ENCODE measurements at regions not wholly inside any gene's neighbourhood (a gene's known extent, or its start where the extent isn't known, plus 50 kb on each side); places are given as distances from the start of the nearest gene placed in this dataset.
"Not testable (repeated sequence)": the region's sequence is repeated elsewhere in the genome, so short reads cannot be mapped to it uniquely, and the experiment has no call there.

DNA sequence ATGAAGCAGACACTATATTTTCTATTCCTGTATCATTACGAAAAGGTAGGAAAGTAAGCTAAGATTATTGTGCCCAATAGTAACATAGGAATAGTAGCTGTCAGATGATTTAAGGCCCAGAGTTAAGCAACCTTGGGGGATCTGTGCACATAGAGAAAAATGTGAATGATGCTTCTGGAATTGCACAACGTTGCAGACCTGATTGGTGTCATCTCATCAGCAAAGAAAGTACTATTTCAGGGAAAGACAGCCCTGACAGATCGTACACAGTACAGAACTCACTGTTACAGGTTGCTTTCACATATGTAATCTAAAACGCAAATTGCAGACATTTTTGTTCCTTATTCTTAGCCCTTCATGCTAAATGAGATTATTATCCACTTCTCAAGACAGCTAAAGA lies 535.9 kb downstream of the TRIB2 start:
- no peak for DNase-seq

DNA sequence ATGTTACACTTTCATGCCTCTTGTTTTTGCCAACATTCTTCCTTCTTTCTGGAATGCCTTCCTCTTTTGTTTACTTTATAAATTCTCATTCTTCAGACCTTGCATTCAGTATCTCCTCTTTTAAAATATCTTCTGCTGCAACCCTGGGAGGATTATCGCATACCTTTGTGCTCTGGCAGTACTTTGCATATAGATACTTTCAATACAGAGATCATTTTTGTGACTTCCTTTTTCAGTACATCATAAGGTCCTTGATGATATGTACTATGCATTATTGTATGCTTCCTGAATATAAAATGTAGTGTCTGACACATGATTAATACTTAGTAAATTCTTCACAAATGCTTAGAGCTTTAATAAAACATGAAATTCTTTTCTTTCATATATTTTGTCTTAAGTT lies 538.7 kb downstream of the TRIB2 start:
- DNase-seq, result no peak

DNA sequence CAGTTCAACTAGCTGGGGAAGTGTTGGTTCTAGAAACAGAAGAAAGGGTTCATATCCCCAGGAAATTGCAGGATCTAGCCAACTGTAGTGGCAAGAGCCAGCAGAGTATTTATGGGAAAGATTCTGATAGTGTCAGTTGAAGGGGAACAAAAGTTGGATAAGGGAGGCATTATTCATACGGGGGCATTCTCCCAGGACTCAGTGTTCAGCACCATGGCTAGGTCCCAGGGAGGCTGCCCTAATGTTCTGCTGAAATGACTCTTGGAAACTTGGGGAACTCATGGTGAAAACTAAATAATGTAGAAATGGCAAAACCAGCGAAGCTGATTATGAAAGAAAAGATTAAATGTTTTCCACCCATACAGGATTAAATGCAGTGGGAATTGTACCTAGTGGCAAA lies 543.7 kb downstream of the TRIB2 start:
- no peak for DNase-seq

DNA sequence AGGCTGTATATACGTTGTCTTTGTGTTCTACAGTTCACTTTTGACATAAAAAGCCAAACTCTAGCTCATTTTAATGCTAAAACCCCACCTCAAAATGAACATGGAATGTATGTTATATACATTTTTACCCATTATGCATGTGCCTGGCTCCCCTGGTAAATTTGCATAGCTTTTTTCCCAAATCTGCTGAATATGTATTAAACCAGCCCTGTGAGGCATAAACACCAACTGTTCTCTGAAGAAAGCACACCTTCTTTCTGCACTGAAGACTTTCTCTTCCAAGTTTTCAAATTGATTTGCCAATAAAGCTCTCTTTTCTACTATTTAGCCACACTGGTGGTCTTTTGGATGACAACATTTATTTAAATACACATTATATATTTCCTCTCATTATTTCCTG lies 549.4 kb downstream of the TRIB2 start:
- no peak for DNase-seq

DNA sequence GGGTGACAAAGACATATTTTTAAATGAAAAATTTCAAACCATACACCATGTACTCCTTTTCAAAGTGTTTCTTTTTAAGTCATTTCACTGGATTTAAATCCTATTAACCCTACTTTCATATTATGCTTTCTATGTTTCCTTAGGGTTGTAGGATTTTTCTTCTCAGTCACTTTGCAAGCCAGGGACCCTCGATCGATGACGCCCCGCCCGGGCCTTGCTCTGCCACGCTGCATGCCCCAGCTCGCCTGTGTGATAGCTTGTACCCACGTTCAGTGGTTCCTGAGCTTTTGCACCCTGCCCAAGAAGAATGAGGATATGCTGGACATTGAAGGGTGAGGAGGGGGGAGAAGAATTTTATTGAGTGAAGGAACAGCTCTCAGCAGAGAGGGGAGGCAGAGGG lies 568.0 kb downstream of the TRIB2 start:
- DNase-seq, result no peak

DNA sequence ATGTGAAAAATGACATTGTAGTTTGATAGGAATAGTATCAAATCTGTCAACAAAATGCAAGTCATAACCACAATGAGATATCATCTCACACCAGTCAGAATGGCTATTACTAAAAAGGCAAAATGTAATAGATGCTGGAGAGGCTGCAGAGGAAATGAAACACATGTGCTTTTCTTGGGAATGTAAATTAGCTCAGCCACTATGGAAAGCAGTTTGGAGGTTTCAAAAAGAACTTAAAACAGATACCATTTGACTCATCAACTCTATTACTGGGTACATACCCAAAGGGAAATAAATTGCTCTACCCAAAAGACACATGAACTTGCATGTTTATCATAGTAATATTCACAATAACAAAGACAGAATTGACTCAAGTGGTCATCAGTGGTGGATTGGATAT lies 572.6 kb downstream of the TRIB2 start:
- no peak for DNase-seq

DNA sequence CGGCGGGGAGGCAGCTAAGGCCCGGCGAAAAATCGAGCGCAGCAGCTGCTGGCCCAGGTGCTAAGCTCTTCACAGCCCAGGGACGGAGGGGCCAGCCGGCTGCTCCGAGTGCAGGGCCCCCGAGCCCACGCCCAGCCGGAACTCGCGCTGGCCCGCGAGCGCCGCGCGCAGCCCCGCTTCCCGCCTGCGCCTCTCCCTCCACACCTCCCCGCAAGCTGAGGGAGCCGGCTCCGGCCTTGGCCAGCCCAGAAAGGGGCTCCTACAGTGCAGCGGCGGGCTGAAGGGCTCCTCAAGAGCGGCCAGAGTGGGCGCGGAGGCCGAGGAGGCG lies 591.7 kb downstream of the TRIB2 start:
- DNase-seq, result not testable (repeated sequence)

DNA sequence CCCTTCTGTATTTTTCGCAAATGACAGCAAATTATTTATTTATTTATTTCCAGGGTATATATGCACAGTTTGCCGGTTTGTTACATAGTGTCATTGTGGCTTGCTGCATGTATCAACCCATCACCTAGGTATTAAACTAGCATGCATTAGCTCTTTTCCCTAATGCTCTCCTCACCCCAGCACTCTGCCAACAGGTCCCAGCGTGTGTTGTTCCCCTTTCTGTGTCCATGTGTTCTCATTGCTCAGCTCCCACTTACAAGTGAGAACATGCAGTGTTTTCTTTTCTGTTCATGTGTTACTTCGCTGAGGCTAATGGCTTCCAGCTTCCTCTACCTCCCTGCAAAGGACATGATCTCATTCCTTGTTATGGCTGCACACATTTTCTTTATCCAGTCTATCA lies 592.3 kb downstream of the TRIB2 start:
- no peak for DNase-seq

DNA sequence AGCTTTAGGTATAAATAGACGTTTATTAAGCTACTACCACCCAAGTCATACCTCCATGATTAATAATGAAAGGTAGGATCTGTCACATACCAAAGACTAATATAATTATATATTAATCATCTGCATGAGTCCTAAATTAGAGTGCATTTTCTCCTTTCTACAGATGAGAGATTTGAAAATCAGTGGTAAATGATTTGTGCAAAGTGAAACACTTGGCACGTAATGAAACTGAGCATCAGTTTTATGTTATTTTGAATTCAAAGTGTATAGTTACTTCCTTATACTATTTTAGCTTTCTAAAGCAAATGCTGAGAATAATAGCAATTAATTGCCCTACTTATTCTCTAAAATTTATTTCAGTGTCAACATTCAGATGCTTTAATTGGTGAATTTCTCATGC lies 615.3 kb downstream of the TRIB2 start:
- DNase-seq, result no peak

DNA sequence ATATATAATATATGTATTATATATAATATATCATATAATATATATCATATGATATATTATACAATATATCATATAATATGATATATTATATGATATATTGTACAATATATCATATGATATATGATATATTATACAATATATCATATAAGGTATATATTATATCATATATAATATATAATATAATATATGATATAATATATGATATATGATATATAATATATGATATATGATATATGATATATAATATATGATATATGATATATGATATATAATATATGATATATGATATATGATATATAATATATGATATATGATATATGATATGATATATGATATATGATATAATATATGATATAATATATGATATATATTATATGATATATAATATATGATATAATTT lies 617.3 kb downstream of the TRIB2 start:
- not testable (repeated sequence) for DNase-seq

DNA sequence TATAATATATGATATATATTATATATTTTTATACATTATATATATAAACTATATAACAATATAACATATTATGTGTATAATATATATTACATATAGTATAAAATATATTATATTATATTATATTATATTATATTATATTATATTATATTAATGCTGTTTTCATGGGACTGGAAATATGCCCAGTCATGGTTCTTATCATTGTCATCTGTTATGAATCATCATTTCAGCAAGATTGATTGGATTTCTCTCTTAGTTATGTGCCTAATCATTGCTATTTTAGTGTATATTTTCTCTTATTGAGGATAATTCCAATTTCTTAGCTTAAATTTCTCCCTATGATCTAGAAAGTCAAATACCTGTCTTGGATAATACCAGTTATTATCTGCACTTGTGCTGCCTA lies 617.8 kb downstream of the TRIB2 start:
- no peak for DNase-seq

DNA sequence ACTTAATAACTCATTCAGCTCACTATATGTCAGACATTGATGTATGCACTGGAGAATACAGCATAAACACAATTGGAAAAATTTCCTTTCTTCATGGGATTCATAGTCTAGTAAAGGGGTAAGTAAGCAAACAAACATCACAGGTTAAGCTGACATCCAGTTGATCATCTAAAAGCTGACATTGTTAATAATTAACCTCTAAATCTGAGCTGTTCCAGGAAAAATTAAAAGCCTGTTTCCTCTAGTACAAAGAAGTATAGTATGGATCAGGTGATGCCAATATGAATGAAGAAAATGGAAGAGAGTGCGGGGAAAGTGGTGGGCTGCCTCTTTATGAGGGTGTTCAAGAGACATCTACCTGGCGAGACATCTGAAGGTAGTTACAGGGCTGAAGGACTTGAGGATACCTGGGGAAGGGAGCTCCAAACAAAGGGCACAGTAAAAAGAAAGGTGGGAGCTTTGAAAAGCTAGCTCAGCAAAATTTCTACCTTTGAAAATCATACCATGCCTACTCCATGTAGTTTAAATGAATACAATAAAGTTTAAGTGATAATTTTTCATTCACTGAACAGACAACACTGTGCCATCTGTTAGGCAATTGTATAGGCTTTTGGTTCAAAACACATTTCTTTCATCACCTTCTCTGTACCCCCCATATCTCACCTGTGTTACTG lies 619.3 kb downstream of the TRIB2 start:
- no peak for DNase-seq

DNA sequence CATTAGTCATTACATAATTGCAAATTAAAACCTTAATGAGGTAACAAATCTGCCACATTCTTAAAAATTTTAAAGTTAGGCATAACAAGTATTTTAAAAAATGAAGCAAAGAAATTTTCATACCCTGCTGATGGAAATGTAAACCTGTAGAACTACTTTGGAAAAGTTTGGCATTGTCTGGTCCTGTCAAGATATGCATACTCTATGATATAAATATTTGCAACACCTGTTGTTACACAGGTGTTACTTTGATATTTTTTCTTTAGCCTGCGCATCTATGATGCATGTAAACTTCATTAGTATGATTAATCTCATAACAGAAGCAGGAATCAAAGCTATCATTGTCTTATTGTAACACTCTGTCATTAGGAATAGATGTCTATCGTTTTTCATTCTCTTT lies 634.3 kb downstream of the TRIB2 start:
- DNase-seq, result no peak

DNA sequence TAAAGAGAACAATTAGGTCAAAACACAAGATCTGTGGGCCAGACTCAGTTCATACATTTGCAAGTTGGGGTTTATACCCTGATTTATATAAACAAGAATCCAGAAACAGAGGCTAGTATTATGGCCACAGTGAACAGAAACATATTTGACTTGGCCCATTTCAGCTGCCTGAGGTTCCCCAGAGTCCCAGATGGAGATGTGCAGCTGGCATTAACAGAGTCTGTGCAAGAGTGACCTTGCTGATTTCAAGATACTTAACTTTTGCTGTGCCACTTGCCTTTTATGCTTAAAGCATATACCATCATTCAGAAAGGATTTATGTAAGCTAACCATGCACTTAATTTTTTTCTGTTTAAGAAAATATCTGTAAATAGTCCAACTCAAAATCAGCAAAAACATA lies 636.3 kb downstream of the TRIB2 start:
- no peak for DNase-seq

DNA sequence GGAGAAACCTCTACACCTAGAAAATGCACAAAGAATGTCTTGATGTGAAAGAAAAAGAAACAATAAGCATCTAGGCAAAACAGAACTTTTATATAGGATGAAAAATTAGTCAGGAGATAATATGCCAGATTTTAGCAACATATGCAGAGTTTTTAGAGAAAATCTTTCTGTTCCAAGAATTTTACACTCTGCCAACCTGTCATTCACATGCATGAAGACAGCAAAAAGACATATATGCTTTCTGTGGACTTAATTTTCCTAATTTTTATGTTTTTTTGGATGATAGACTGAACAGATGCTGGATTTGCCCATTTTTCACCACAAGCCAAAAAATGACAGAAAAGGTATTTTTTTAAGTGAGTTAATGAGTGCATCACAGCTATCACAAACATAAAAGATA lies 637.3 kb downstream of the TRIB2 start:
- no peak for DNase-seq

DNA sequence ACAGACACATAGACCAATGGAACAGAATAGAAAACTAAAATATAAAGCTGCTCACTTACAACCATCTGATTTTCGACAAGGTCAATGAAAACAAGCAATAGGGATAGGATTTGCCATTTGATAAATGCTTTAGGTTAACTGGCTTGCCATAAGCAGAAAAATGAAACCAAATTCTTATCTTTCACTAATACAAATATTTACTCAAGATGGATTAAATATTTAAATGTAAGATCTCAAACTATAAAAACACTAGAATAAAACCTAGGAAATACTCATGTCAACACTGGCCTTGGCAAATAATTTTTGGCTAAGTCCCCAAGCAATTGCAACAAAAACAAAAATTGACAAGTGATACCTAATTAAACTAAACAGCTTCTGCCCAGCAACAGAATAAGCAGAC lies 665.2 kb downstream of the TRIB2 start:
- DNase-seq, result not testable (repeated sequence)

DNA sequence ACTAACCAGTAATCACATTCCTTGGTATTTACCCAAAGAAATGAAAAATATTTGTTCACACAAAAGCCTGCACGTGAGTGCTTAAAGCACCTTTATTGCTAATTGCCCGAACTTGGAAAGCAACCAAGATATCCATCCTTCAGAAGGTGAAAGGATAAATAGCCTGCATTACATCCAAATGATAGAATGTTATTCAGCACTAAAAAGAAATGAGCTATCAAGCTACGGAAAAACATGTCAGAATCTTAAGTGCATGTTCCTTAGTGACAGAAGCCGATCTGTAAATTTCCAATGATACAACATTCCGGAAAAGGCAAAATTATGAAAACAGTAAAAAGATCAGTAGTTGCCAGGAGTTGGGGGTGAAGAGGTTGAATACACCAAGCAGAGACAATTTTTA lies 672.4 kb downstream of the TRIB2 start:
- DNase-seq, result not testable (repeated sequence)

DNA sequence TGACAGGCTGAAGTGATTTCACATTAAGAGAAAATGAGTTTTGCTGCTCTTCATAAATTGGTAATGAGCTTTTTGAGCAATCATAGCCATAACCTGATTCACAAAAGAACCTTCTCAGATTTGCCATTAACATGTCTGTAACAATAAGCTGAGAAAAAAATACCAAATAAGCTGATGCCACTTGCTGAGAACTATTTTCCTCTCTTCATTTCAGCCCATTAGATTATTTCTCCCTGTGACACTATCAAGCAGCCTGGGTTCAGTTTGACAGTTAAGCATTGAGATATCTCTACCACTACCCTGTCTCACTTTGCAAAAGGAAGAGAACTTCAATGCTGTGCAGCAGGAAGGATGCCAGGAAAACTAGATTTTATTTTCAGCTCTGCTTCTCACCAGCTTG lies 673.9 kb downstream of the TRIB2 start:
- no peak for DNase-seq

DNA sequence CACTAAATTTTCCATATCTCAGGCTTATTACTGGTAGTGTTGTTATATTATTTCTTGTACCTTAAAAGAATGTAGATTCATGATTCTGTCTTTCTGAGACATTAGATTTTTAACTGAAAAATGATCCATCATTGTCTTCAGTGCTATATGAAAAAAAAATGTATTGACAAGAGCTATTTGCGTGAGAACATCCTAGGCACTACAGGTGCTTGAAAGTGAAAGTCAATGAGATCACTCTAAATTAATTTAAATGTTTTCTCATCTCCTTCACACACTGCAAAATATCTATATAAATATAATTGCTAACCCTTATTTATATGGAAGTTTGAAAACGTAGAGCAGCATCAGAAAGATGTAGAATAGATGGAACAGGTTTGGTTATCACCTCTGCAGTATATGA lies 684.6 kb downstream of the TRIB2 start:
- no peak for DNase-seq

DNA sequence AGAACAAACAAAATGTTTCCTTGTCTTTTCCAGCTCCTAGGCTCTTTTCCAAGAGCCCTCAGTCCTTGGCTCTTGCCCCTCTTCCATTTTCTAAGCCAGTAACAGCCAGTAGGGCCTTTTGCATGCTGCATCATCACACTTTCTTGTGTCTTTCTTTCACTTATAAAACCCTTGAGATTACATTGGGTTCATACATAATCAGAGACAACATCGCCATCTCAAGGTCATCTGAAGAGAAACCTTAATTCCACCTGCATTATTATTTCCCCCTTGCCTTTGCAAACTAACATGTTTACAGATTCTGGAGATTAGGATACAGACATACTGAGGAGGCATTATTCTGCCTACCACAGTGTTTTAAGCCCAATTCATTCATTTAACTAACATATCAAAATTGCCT lies 697.3 kb downstream of the TRIB2 start:
- DNase-seq, result no peak

DNA sequence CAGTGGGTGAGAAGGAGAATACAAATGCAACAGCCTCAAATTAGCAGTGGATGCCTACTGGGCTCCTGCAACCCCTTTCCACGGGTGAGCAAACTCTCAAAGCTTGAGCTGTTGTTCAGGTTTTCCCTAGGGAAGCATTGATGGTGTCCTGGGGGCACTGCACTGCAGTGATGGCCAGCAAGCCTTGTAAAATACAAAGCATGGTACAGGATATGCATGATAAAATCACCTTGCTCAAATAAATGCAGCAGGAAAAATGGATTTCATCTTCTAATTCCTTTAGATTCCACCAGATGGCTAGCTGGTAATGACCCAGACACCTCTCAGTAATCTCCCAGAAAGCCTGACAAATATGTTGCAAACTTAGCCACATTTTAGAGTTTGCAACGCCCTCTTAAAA lies 698.2 kb downstream of the TRIB2 start:
- DNase-seq, result no peak

DNA sequence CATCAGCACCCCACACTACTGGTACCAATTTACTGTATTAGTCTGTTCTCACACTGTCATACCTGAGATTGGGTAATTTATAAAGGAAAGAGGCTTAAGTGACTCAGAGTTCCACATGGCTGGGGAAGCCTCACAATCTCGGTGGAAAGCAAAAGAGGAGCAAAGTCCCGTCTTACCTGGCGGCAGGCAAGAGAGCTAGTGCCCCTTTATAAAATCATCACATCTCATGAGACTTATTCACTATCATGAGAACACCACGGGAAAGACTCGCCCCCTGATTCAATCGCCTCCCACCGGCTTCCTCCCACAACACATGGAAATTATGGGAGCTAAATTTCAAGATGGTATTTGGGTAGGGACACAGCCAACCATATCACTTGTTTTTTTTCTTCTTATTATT lies 717.2 kb downstream of the TRIB2 start:
- no peak for DNase-seq

DNA sequence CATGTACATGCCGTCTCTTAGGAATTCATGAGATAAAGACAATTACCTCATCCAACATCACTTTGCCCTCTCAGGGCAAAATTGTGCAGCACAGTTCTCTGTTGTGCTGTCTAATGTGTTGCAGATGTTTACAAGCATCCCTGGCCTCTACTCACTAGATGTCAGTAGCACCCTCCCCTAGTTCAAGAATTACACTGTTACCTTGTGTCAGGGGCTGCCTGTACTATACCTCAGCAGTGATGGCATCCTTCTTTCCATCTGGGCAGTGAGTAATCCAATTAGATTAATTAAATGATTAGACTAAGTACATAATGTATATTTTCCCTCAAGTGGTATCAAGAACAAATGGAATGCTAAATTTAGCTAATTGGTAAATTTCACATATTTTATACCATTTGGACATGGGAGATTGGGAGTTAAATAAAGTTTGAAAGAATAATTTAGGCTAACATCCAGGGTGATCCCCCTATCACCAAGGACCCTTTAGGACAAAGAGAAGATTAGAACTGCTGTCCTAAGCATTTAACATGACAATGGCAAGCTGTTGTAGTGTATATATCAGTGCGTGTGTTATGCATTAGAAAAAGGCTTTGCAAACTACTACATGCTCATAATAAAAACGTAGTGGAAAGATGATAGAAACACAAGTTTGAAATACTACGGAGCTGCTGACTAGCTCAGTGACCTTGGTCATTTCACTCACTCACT lies 727.0 kb downstream of the TRIB2 start:
- not testable (repeated sequence) for DNase-seq

DNA sequence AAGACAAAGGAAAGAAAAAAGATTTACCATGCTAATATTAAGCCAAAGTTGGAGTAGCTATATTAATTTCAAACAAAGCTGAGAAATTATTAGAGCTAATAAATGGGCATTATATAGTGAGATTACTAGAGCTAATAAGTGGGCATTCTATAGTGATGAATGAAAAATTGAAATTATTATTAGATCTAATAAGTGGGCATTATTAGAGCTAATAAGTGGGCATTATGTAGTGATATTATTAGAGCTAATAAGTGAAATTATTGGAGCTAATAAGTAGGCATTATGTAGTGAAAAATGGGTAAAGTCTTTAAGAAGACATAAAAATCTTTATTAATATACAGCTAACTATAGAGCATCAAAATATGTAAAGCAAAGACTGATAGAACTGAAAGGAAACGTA lies 745.7 kb downstream of the TRIB2 start:
- no peak for DNase-seq

DNA sequence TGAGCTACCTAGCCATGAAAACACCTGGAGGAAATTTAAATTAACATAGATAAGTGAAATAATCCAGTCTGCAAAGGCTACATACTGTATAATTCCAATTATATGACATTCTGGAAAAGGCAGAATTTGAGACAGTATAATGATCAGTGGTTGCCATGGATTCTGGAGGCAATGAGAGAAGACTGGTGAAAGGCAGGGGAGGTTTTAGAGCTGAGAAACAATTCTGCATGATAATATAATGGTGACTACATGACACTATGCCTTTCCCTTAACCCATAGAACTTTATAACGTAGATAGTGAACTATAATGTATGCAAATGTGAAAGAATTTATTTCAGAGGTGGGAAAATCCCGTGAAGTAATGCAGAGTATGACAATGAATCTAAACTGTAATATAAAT lies 749.3 kb downstream of the TRIB2 start:
- DNase-seq, result no peak
